Myocyte (in vitro differentiated cells): ENCODE measurements at regions not wholly inside any gene's neighbourhood (a gene's known extent, or its start where the extent isn't known, plus 50 kb on each side); places are given as distances from the start of the nearest gene placed in this dataset.
"Not testable (repeated sequence)": the region's sequence is repeated elsewhere in the genome, so short reads cannot be mapped to it uniquely, and the experiment has no call there.

Source experiments
- DNase-seq: peaks from one replicate; pipeline ENCODE4 v3.0.0-alpha.2; 2012; ENCODE audit warnings: low read depth

GRCh38 chr1:104291156-104291555 is 541.5 kb downstream of the AMY1C start:
- DNase-seq: no peak

DNA sequence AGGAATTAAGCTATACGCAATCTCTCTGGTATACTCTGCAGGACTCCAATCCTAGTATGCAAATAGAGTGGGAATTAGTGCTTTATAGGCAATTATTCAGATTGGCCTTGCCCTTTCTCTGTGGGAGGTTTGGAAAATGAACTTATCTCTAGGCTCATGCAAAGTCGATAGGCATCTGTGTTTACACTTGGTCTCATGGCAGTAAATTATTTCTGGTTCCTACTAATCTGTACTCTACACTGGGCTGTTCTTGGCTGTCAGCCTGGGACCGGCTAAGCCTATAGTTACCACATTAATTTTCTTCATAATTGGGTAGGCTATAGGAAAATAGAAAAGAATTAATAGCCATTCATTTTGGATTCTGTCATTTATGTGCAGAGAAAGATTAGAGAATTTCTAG is 544.6 kb downstream of the AMY1C start:
- DNase-seq: no peak

- no peak for DNase-seq
Measured at GRCh38 chr1:104295511-104295910, 545.8 kb downstream of the AMY1C start.

- no peak for DNase-seq
Measured at GRCh38 chr1:104309673-104310072, 560.0 kb downstream of the AMY1C start.

DNA sequence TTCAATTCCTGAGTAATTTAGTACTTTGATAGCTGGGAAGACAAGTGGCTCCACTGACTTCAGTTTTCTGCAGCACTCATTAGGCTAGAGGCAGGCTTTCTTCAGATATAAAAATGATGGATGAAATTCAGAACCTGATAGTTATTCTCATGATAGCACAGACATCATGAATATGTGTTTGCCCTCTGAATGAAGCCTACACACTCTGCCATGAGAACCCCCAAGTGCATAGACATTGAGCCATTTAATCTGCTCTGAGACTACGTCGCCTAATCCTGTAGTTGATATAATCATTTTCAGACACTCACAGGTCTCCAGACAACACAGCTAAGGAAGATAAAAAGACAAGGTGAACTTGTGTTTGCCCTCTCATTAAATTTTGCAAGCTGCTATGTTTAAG is 566.1 kb downstream of the AMY1C start:
- no peak for DNase-seq

DNA sequence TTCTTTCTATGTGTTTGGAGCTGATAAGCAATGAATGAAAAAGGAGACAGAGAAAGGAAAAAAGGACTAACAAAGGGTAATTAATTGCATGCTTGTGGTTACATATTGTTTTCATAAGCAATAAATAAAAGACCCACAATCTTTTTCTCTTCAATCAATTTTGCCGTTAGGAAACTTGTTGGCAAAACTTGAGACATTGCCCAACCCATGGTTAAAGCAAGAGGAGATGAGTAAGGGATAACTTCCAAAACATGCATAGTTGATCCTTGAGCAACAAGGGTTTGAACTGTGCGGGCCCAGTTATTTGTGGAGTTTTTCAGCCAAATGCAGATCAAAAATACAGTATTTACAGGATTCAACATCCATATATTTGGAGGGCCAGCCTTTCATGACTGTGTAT is 572.4 kb downstream of the AMY1C start:
- DNase-seq: no peak

- DNase-seq: no peak
Measured at GRCh38 chr1:104329278-104329677, 579.6 kb downstream of the AMY1C start.

DNA sequence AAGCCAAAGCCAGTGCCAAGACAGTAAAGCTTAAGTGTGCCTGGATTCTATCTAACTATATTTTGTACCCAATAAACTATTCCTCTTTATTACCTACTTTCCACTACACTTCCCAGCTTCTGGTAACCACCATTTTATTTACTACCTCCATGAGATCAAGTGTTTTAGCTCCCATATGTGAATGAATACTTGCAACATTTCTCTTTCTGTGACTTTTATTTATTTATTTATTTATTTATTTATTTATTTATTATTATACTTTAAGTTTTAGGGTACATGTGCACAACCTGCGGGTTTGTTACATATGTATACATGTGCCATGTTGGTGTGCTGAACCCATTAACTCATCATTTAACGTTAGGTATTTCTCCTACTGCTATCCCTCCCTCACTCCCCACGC is 582.1 kb downstream of the AMY1C start:
- no peak for DNase-seq

DNA sequence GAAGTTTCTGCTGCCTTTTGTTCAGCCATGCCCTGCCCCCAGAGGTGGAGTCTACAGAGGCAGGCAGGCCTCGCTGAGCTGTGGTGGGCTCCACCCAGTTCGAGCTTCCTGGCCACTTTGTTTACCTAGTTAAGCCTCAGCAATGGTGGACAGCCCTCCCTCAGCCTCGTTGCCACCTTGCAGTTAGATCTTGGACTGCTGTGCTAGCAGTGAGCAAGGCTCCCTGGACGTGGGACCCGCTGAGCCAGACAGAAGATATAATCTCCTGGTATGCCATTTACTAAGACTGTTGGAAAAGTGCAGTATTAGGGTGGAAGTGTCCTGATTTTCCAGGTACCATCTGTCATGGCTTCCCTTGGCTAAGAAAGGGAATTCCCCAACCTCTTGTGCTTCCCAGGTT is 588.2 kb downstream of the AMY1C start:
- DNase-seq: not testable (repeated sequence)

- no peak for DNase-seq
Measured at GRCh38 chr1:104341944-104342343, 592.2 kb downstream of the AMY1C start.

DNA sequence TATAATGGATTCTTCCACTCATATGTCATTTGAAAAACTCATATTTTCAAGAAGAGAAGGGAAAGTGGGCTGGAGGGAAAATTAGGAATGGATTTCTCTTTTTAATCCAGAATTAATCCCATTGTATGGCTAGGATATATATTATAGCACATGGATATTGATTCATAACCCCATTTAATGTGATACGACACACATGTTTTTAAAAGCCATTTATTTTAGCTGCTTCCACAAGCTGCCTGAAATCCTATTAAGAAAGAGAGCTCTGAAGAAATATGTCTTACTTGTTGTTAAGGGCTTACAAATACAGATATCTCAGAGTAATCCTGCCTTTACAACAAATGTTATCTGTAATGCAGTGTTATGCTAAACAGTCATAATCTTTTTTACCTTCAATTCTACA is 598.6 kb downstream of the AMY1C start:
- DNase-seq: no peak

DNA sequence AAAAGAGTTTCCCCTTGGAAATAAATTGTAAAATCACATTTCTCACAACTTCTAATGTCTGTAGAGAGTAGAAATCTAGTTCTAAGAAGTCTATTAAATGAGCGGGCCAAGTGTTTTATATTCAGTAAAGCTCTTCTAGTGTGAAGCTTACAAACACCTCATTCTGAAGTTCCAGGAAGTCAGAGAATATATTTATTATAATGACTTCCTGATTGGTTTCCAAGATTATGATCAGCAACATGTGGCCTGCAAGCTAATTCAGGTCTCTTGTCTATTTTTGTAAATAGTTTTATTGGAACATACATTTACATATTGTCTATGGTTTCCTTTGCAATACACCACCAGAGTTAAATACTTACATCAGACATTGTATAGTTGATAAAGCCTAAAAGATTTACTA is 603.9 kb downstream of the AMY1C start:
- DNase-seq: no peak

GRCh38 chr1:104358086-104358485 is 608.4 kb downstream of the AMY1C start:
- DNase-seq: no peak

DNA sequence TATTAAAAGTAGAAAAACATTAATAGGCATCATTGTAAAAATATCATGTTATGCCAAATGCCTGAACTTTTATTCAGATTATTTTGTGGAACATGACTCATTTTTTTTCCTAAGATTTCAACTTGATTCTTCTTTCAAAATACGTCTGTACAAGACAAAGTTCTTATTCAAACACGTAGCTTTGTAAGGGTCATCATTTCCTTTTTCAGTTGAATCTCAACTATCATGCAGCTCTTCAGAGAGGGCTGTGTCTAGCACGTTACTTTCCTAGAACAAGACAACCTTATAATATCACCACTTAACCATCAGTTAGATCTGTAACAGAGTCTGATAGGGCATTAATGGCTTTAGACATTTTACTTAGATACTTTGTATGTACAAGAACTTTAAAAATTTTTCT is 608.9 kb downstream of the AMY1C start:
- DNase-seq: no peak

DNA sequence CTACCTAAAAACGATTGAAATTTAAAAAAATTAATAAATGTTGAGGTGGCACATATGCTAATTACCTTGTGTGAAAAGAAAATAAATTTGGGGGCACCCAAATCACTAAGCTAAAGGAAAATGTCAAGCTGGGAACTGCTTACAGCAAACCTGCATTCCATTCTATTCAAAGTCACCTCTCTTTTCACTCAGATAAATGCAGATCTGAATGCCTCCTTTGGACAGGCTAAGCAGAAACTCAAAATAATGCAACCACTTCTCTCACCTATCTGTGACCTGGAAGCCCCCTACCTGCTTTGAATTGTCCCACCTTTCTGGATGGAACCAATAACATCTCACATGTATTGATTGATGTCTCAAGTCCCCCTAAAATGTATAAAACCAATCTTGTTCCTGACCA is 628.7 kb downstream of the AMY1C start:
- DNase-seq: no peak

DNA sequence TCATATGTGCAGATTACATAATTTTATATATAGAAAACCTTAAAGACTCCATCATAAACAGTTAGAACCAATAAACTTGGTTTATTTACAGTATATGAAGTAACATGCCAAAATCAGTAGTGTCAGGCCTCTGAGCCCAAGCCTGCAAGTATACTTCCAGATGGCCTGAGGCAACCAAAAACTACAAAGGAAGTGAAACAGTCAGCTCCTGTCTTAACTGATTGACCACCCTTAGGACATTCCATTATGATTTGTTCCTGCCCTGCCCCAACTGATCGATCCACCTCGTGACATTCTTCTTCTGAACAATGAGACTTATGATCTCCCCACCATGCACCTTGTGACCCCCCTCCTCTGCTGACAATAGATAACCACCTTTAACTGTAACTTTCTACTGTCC is 630.3 kb downstream of the AMY1C start:
- DNase-seq: no peak

DNA sequence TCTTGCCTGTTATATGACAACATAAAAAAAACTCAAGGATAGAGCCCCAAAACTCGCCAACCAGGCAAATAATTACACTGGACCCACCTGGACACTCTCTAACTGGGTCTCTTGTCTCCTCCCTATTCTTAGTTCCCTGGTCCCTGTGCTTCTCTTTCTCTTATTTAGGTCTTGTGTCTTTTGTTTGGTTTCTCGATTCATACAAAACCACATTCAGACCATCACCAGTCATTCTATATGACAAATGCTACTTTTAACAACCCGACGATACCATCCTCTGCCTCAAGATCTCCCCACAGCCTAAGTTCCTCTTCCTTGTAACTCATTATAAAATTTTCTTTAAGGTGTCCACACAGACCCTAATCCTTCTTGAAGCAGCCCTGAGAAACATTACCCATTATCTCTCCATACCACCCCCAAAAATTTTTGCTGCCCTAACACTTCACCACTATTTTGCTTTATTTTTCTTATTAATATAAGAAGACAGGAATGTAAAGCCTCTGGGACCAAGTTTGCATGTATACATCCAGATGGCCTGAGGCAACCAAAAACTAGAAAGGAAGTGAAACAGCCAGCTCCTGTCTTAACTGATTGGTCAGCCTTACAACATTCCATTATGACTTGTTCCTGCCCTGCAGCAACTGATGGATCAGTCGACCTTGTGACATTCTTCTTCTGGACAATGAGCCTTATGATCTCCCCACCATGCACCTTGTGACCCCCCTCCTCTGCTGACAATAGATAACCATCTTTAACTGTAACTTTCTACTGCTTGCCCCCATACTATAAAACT is 638.2 kb downstream of the AMY1C start:
- no peak for DNase-seq

GRCh38 chr1:104392552-104392951 is 642.9 kb downstream of the AMY1C start:
- no peak for DNase-seq

DNA sequence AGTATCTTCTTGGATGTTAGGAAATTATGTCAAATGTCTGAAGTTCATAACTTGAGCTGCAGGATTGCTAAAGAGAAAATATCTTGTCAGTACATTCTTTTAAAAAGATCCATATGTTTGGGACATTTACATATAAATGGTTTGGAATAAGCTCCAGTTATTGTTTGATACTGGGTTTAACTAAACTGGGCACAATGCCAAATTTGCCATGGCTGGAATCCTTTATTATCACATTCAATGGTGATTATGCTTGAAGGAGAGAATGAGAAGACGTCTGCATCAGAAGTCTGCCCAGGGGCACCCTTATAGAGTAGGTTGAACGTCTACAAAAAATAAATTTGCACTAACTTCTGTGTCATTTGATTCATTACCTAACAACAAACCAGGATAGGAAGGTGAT is 652.5 kb downstream of the AMY1C start:
- DNase-seq: no peak

DNA sequence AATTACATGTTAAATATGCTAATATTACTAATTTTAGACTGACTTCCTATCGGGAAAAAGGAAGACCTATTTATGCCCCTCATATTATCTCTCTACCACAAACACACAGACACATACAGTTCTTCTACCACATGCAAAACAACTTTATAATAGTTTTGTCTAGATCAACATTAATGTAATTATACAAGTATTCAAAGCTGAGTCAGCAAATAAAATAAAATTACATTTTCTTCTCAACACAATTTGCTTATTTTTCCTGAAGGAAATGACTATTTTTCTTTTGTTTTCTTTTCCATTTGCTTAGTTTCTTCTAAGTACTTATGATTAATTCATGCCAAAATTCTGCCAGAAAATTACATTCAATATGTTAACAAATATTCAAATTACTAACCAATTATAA is 654.2 kb downstream of the AMY1C start:
- DNase-seq: no peak

GRCh38 chr1:104406728-104407127 is 657.0 kb downstream of the AMY1C start:
- DNase-seq: no peak

DNA sequence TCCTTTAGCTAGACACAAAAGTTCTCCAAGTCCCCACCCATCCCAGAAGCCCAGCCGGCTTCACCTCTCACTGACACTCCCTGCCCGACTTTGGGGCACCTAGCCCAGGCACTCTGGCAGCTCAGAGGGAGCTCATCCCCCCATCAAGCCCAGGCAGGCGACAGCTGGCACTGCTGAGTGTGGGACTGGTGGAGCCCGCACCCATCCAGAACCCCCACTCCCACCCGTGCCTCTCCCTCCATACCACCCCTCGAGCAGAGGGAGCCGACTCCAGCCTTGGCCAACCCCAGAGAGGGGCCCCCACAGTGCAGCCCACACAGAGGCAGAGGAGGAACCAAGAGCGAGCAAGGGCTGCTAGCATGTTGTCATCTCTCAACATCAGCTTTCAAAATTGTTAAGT is 658.6 kb downstream of the AMY1C start:
- no peak for DNase-seq

GRCh38 chr1:104435255-104435654 is 685.6 kb downstream of the AMY1C start:
- no peak for DNase-seq

- DNase-seq: no peak
Measured at GRCh38 chr1:104440011-104440410, 690.3 kb downstream of the AMY1C start.
